Amygdala (tissue), 56 donors: ENCODE measurements at regions not wholly inside any gene's neighbourhood (a gene's known extent, or its start where the extent isn't known, plus 50 kb on each side); places are given as distances from the start of the nearest gene placed in this dataset.

Experiments used
- DNase-seq, 56 donors: peaks; one replicate each; lab custom pipeline; 2025; lab: John Stamatoyannopoulos, UW

- DNase-seq, result no peak
These were observed 661.8 kb downstream of the MATN1 start for GRCh38 chr1:30061292-30062220.

- DNase-seq, result no peak
These were observed 662.6 kb downstream of the MATN1 start for GRCh38 chr1:30060738-30061137.

- DNase-seq, result no peak
These were observed 664.4 kb downstream of the MATN1 start for GRCh38 chr1:30058970-30059369.

GRCh38 chr1:30054126-30054525 lies 669.3 kb downstream of the MATN1 start:
- DNase-seq, result no peak

- no peak for DNase-seq
These were observed 671.2 kb downstream of the MATN1 start for GRCh38 chr1:30052178-30052577.

DNA sequence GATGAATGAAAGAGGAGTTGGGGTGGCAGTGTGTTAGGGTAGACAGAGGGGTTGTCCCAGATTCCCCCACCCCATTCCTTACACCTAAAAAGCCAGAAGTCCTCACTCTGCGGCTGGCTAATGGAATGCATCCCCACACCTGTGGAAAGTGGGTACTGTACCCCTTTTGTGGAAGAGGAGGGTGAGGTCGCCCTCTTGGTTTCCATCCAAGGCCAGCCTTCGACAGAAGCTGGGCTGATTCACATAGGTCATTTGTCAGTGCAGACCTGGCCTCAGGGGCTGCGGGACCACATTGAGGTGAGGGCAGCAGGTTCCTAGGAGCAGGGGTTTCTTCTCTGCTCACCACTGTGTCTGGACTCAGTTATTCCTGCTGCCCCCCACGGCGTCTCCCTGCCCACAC lies 671.6 kb downstream of the MATN1 start:
- no peak for DNase-seq

DNA sequence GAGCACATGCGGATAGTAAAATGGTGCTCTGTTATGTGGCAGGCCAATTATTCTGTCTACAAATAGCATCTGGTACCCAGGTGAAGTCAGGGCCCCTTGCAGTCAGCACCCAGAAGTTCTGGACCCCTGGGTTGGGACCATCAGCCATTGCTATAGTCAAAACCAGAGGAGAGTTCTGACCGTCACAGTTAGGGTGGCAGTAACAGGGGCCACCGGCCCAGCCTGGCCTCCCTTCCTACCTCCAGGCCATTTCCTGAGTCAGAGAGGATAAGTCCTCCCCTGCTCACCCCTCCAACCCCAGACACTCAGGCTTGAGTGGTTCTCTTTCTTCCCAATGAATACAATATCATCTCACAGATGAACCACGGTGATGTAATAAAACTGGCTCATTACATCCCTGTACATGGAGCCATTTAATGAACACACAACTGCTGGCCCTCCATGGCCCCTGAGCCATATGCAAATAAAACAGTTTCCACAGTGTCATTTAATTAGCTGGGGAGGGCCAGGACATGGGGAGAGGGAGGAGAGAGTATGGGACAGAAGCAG lies 673.6 kb downstream of the MATN1 start:
- DNase-seq, result no peak

DNA sequence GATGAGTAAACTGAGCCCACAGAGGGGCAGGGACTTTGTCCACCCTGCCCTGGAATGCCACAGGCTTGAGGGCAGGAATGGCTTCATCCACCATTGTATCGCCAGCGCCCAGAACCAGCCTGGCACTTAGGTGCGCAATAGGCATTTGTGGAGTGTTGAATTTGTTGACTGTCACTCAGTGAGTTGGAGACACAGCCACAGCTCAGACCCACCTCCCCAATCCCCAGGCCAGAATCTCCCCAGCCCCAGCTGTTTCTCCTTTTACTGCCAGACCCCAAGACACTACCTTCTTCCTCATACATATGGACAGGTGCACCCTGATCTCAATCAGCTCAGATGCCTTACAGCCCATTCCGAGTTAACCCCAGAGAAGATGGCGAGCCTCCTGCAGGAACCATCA lies 674.5 kb downstream of the MATN1 start:
- no peak for DNase-seq

- DNase-seq, result no peak
These were observed 675.8 kb downstream of the MATN1 start for GRCh38 chr1:30047576-30047975.

- no peak for DNase-seq
These were observed 676.6 kb downstream of the MATN1 start for GRCh38 chr1:30046751-30047150.

DNA sequence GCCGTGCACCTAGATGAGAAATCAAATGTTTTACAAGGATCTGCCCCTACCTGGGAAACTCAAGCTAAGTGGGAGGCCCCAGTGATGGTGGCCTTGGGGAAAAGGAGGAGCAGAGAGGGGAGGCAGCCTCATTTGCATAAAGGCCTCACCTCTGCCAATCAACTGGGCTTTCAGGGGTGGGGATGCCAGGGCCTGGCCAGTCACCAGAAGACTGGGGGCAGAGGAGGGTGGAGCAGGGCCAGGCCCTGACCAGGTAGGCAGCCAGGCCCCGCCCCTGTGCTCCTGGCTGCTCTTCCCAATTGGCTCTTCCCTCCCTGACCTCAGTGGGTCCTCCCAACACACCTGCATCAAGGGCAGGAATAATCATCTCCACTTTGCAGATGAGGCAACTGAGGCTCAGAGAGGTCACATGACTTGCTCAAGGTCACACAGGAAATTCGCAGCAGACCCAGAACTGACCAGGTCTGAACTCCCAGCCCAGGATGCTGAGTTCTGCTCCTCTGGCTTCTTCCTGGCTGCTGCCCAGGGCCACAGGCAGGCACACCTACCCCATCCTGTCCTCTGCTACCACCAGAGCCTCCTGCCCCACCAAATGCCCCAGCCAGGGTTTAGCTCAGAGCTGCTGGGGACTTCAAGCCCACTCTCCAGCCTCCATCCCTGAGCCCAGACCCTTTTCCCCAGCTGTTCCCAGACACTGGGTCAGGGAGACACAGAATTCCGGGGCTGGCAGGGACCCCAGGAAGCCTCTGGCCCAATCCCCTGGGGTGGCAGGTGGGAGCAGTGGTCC lies 677.9 kb downstream of the MATN1 start:
- no peak for DNase-seq

DNA sequence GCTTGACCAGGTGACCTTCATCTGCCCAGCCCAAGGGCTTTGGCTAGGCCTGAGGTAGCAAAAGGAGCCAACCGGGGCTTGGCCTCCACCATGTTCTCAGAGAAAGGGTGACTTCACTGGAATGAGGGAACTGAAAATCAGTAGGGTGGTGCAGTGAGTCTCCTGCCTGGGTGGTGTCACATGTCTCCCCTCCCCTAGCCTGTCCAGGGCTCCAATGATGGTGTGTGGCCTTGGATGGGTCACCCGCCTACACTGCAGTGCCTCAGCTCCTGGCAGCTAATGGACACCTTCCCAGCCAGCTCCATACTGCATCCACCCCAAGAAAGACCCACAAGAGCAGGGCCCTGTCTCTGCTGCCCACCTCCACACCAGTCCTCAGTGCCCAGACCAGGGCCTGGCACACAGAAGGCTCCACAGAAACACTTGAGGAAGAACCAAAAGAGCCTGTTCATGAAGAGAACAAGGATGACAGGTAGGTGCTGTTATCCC lies 678.7 kb downstream of the MATN1 start:
- DNase-seq, result no peak

DNA sequence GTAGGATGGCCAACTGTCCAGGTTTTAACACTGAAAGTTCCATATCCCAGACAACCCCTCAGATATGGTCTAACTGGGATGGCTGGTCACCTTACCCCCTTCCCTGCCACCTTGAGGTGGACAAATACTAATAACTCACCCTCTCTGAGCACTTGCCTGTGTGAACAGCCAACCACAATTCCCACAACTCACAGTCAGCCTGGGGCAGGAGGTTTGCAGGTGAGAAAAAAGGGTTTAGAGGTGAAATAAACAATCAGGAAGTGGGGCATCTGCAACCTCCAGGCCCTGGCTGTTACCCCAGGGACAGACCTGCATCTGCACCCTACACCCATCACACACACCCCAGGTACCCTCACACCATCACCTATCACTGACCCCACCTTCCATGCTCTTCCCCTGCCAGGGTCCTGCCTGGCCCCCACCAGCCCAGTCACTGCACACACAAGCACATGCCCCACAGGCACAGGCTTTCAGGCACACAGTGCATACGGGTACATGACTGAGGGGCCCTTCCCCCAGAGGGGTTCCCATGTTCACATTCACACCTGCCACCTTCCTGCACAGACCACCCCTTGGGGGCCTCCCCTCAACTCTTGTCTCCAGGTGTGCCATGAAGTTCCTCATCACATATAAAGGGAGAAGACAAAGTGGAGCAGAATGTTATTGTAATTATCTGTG lies 679.5 kb downstream of the MATN1 start:
- no peak for DNase-seq

- no peak for DNase-seq
These were observed 680.1 kb downstream of the MATN1 start for GRCh38 chr1:30043256-30043655.

DNA sequence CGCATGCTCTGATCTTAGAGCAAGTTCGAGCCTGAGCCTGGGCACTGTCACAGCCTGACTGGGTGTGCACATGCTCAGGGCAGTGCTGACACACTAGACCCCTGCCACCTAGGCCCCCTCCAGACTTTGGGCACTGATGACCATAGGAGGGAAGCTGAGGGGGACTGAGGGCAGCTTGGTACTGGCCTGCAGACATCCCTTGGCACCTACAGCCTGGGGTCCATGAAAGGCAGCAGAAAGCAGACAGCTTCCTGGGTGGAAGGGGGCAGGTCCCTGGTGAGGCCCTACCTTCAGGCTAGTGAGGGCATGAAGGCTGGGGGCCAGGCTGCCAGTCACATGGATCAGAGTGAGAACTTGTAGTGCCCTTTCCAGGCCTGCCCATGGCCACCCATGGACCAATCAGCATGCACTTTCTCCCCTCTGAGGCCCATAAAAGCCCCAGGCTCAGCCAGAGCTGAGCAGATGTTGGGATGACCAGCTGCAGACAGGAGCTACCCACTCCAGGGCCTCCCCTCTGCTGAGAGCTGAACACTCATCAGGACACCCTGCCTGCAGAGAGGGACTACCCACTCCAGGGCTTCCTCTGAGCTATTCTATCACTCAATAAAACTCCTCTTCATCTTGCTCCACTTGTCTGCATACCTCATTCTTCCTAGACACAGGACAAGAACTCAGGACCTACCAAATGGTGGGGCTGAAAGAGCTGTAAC lies 680.8 kb downstream of the MATN1 start:
- DNase-seq, result no peak

- DNase-seq, result no peak
These were observed 681.5 kb downstream of the MATN1 start for GRCh38 chr1:30041741-30042437.

DNA sequence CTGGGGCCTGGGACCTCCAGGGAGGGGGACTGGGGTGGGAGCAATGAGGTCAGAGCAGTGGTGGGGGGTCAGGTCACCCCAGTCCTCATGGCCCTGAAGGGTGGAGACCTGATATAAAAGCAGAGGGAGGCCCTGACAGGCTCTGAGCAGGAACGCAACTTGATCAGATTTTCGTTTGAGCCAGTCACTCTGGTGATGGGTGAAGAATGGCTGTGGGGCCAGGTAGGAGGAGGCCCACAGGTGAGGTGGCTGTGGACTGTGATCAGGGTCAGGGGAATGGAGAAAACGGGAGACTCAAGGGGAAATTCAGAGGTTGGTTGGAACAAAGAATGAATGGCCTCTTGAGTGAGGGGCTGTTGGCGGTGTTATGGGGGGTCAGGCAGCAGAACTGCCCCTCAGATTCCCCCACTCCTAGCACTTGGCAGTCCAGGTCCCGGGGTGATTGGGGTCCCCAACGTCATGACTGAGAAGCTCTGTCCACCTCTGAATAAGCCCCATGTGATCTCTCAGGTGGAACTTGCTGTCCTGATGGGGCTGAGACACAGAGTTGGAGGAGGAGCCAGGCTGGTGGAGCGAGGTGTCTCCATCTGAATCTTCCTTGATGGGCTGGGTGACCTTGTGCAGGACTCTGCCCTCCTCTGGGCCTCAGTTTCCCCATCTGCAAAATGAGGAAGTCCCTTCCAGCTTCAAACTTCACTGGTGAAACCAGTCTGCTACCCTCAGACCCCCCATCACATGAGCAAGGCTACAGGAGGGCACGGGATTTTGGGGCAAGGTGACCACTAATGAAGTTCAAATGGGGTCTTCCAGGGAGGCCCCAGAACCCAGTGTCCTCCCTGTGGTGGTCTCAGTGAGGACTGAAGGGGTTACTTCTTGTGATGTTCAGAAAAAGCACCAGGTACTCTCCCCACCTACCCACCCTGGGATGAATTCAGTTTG lies 683.0 kb downstream of the MATN1 start:
- DNase-seq, result no peak

DNA sequence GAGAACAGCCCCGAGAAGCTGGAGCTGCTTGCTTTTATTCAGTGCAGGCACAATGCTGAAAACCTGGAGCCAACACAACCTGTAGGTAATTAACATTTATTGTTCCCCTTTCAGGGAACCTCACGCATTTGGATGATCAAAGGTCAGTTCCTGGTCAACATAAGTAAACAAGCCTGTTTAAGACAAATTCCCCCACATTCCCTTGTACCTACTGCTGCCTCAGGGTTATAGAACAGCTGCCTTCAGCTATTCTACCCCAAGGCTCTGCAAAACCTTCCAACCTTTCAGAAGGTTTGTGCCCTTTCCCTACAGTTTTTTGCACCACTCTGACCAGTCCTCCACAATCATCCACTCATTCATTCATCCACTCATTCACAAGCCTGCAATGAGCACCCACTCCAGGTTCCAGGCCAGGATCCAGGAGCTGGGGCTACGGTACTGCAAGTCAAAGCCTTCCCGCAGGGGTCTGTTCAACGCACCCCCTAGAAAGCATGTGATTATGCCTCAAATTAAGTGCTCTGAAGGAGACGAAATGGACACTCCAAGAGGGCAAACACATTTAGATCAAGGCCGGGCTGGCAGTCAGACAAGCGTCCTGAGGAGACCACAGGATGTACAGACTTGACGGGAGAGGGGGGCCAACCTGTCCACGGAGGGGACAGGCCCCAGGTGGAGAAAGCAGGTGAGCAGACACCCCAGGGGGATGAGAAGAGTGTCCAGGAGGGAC lies 683.9 kb downstream of the MATN1 start:
- no peak for DNase-seq
